ENCODE measurements at regions not wholly inside any gene's neighbourhood (a gene's known extent, or its start where the extent isn't known, plus 50 kb on each side); places are given as distances from the start of the nearest gene placed in this dataset.

GRCh38 chr2:65525616-65526231 is 93.3 kb upstream of the SPRED2 start:
- TF ChIP-seq ATF3 (IDR thresholded peaks at IDR 0.05; ENCODE audit: insufficient read depth, low read depth, low read length) (no peak), GTF2F1 (IDR thresholded peaks at IDR 0.05; ENCODE audit: borderline replicate concordance, low read depth, low read length) (no peak), POLR2A (IDR thresholded peaks at IDR 0.05; ENCODE audit: control extremely low read depth in 1 of 2, low read depth in 2 of 2, low read length in 2 of 2) (no peak), CTCF (IDR thresholded peaks at IDR 0.05; ENCODE audit: control extremely low read depth in 1 of 3, insufficient read depth in 1 of 3, low read depth in 1 of 3, low read length in 3 of 3) (no peak), SAP30 (IDR thresholded peaks at IDR 0.05; ENCODE audit: insufficient read depth, insufficient replicate concordance, low read length) (no peak), RFX5 (IDR thresholded peaks at IDR 0.05; ENCODE audit: borderline replicate concordance, low read depth, low read length) (no peak)
